Astrocyte of the cerebellum (primary cell): ENCODE measurements at regions not wholly inside any gene's neighbourhood (a gene's known extent, or its start where the extent isn't known, plus 50 kb on each side); places are given as distances from the start of the nearest gene placed in this dataset.

Experiments
- DNase-seq: peaks from one replicate; pipeline ENCODE4 v3.0.0-alpha.2; 2011; ENCODE audit warnings: low read depth
- H3K4me3 ChIP-seq: 2 replicates; pipeline ENCODE4 v1.5.1; 2011; ENCODE audit warnings: mild to moderate bottlenecking, low read depth, low read length, moderate library complexity
- CTCF ChIP-seq: IDR thresholded peaks from 2 replicates; pipeline ENCODE4 v1.5.1; 2012; ENCODE audit warnings: low read length, low read depth, moderate library complexity, mild to moderate bottlenecking; ENCODE audit errors: missing control alignments
- in situ Hi-C: cut with HindIII; loops from 2 replicates; pipeline ENCODE4 v1.10.0; 2017; ENCODE audit warnings: low sequenced_read_pairs

DNA sequence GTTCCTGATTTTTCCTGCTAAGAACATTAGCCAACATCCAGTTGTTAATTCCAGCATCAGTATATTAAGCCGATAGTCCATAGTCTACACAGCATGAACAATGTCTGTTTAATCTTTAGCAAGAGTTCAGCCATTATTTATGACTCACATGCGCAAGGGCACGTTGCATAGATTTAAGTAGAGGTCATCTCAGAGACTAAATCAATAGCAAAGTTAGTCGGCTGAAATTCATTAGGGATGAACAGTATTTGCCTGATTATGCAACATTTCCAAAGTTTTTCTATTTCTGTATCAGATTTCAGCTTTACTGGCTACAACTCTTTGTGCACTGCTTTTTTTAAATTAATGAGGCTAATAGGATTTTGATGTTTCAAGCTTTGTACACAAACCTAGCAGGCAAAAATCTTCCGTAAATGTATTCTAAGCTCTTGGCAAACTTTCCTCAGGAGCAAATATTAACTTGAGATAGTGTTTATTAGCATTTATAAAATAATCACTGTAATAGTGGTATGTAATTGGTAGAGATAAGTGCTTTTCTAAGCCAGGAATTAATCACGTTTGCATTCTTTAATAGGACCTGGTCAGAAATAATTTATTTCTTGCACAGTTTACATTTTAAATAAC, 578.7 kb upstream of the ID2 start:
- in situ Hi-C loops = loop anchor here (25.0 kb wide), 1 partner anchor 891 kb away; no protein-coding TSS in a partner anchor
- TF ChIP-seq CTCF = no peak
- DNase-seq = no peak
- H3K4me3 ChIP-seq = no peak overlapping the region

DNA sequence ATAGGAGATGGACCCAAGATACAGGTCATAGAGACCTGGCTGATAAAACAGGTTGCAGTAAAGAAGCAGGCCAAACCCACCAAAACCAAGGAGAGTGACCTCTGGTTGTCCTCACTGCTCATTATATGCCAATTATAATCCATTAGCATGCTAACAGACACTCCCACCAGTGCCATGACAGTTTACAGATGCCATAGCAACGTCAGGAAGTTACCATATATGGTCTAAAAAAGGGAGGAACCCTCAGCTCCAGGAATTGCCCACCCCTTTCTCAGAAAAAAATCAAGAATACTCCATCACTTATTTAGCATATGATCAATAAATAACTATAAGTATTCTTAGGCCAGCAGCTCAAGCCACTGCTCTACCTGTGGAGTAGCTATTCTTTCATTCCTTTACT, 574.7 kb upstream of the ID2 start:
- in situ Hi-C loops = loop anchor here (25.0 kb wide), 1 partner anchor 895 kb away; no protein-coding TSS in a partner anchor
- DNase-seq = no peak

DNA sequence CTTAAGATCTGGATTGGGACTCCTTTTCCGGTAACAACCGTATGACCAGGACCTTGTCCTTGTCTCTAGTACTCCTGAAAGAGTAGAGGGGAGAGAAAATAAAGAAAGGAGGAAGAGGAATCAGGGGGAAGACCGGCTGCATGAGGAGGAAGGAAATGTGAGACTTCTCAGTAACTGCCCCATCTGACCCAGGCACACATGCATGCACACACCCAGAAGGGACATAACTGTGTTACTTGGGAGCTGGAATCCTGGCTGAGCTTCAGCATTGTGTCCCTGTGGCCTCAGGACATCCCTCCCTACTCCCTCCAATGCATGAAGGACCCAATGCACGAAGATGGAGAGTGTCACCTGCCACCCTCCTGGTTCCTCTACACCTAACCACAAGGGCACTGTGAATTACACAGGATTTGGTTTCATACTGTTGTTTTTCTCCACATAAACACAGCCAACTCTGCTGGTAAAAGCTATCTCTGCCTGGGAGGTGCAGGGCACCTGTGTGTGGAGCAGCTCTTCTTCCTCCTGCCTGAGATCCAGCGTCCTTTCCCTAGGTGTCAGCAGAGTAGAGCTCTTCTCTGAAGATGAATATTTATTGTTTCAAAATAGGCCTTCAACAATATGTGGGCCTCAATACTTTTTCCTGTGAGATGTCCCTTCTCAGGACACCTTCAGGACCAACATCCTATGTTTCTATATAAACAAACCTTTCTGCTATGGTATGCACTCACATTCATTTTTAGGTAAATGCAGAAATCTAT, 574.1 kb upstream of the ID2 start:
- TF ChIP-seq CTCF = no peak
- in situ Hi-C loops = loop anchor here (25.0 kb wide), 1 partner anchor 895 kb away; no protein-coding TSS in a partner anchor

More for the DNA sequence above, 574.7 kb upstream of the ID2 start:
- no peak for TF ChIP-seq CTCF
- H3K4me3 ChIP-seq = no peak overlapping the region

GRCh38 chr2:8110716-8111115, 571.1 kb upstream of the ID2 start:
- in situ Hi-C loops = loop anchor here (25.0 kb wide), 1 partner anchor 898 kb away; no protein-coding TSS in a partner anchor
- H3K4me3 ChIP-seq = no peak overlapping the region
- no peak for DNase-seq
- no peak for TF ChIP-seq CTCF

More for the DNA sequence above, 574.1 kb upstream of the ID2 start:
- no peak overlapping the region for H3K4me3 ChIP-seq
- DNase-seq = no peak

DNA sequence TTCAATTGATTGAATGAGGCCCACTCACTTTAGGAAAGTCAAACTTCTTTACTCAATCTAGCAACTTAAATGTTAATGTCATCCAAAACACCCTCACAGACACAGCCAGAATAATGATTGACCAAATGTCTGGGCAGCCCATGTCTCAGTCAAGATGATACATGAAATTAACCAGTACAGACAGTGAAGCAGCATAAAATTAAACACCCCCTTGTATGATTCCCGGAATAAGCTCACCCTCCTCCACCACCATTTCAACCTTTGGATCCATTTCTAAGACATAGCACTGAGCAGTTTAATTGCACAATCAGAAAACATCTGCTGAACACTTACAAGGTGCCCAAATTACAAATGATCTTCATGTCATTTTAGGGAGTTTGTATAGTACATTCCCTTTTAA, 570.7 kb upstream of the ID2 start:
- in situ Hi-C loops = loop anchor here (25.0 kb wide), 1 partner anchor 899 kb away; no protein-coding TSS in a partner anchor
- TF ChIP-seq CTCF = no peak
- DNase-seq = no peak
- no peak overlapping the region for H3K4me3 ChIP-seq

DNA sequence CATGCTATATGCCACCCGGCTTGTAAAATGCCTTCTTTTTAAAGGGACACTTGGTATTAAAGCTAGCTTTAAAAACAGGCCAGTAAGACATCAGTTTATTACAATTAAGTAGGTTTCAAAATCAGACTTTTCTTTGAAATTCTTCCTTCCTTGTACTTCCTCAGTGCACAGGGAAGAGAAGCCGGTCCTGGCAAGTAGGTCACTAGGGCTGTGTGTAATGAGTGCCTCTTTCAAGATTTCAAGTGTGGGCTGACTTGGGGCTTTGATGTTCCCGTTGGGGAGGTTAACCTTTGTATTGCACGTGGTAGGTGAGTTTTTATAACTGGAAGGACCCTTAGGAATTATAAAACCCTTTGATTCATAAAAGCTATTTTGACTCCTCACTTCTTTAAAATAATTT, 566.4 kb upstream of the ID2 start:
- in situ Hi-C loops = loop anchor here (25.0 kb wide), 1 partner anchor 903 kb away; no protein-coding TSS in a partner anchor
- DNase-seq = no peak

More for the DNA sequence above, 566.4 kb upstream of the ID2 start:
- no peak overlapping the region for H3K4me3 ChIP-seq
- no peak for TF ChIP-seq CTCF
